IMR-90 (cell line): ENCODE measurements at regions not wholly inside any gene's neighbourhood (a gene's known extent, or its start where the extent isn't known, plus 50 kb on each side); places are given as distances from the start of the nearest gene placed in this dataset.

Experiments
- ATAC-seq: fragments of 200-7000 bp; cut with Tn5 transposase; 2 replicates; pipeline ENCODE4 v1.9.1; 2020; ENCODE audit warnings: low read depth, mild to moderate bottlenecking, moderate library complexity
- BruUV-seq: library from RNA; stranded (reverse); fragments of 400-500 nt; replicated peaks from 2 replicates; lab custom pipeline; 2021; lab: Mats Ljungman, UMichigan
- CTCF ChIA-PET: fragments of 300-600 bp; formaldehyde crosslinking; extraction: SDS; loops from one replicate; lab custom pipeline; 2021; ENCODE audit warnings: antibody characterized with exemption; lab: Yijun Ruan, JAX
- POLR2A ChIA-PET: fragments of 300-600 bp; sonication (Branson Sonifier 250); formaldehyde crosslinking; loops from one replicate; lab custom pipeline; 2022; ENCODE audit warnings: antibody characterized with exemption; ENCODE audit not compliant: unreplicated experiment; lab: Charles Lee
- DNase-seq: peaks from one replicate; pipeline ENCODE4 v3.0.0; 2013
- H2AFZ ChIP-seq: replicated peaks from 2 replicates; pipeline ENCODE3; 2013; ENCODE audit warnings: low read length, mild to moderate bottlenecking; ENCODE audit not compliant: poor library complexity
- H2AK5ac ChIP-seq: 2 replicates; pipeline ENCODE4 v1.6.1; 2013; ENCODE audit warnings: low read depth, low read length, inconsistent platforms
- H2AK9ac ChIP-seq: replicated peaks from 2 replicates; pipeline ENCODE3; 2013; ENCODE audit warnings: mild to moderate bottlenecking, low read depth, low read length, moderate library complexity; ENCODE audit not compliant: poor library complexity
- H2BK120ac ChIP-seq: 2 replicates; pipeline ENCODE4 v1.6.1; 2013; ENCODE audit warnings: low read depth, low read length, inconsistent platforms
- H2BK15ac ChIP-seq: 3 replicates; pipeline ENCODE4 v1.6.1; 2013; ENCODE audit warnings: low read depth, low read length, inconsistent platforms
- H2BK20ac ChIP-seq: 2 replicates; pipeline ENCODE4 v1.6.1; 2013; ENCODE audit warnings: low read depth, mild to moderate bottlenecking, inconsistent platforms, low read length, moderate library complexity
- H2BK5ac ChIP-seq: 2 replicates; pipeline ENCODE4 v1.6.1; 2013; ENCODE audit warnings: mild to moderate bottlenecking, low read depth, low read length, inconsistent platforms; ENCODE audit not compliant: poor library complexity, severe bottlenecking
- H3K14ac ChIP-seq: replicated peaks from 2 replicates; pipeline ENCODE4 v1.6.1; 2013; ENCODE audit warnings: low read depth, low read length, inconsistent platforms
- H3K18ac ChIP-seq: 2 replicates; pipeline ENCODE4 v1.6.1; 2013; ENCODE audit warnings: low read depth, low read length, control low read depth
- H3K23ac ChIP-seq: 2 replicates; pipeline ENCODE4 v1.6.1; 2013; ENCODE audit warnings: low read depth, low read length, inconsistent platforms
- H3K27ac ChIP-seq: 2 replicates; pipeline ENCODE4 v1.5.1; 2013; ENCODE audit warnings: mild to moderate bottlenecking, control low read depth, low read length; ENCODE audit not compliant: insufficient read depth
- H3K27me3 ChIP-seq: 2 replicates; pipeline ENCODE4 v1.6.1; 2013; ENCODE audit warnings: low read length; ENCODE audit not compliant: control insufficient read depth, insufficient read depth
- H3K36me3 ChIP-seq: 2 replicates; pipeline ENCODE4 v1.6.1; 2013; ENCODE audit warnings: low read length, mixed read lengths; ENCODE audit not compliant: control insufficient read depth, insufficient read depth
- H3K4ac ChIP-seq: 2 replicates; pipeline ENCODE4 v1.6.1; 2013; ENCODE audit warnings: low read depth, low read length, inconsistent platforms
- H3K4me1 ChIP-seq: 2 replicates; pipeline ENCODE4 v1.6.1; 2013; ENCODE audit warnings: low read length, mixed read lengths; ENCODE audit not compliant: control insufficient read depth, insufficient read depth
- H3K4me2 ChIP-seq: 2 replicates; pipeline ENCODE4 v1.6.1; 2013; ENCODE audit warnings: low read depth, mild to moderate bottlenecking, control low read depth, low read length, moderate library complexity
- H3K4me3 ChIP-seq: 2 replicates; pipeline ENCODE4 v1.5.1; 2013; ENCODE audit warnings: low read depth, mild to moderate bottlenecking, control low read depth, low read length, moderate library complexity; ENCODE audit not compliant: insufficient read depth
- H3K56ac ChIP-seq: 2 replicates; pipeline ENCODE4 v1.6.1; 2013; ENCODE audit warnings: low read length, inconsistent platforms; ENCODE audit not compliant: insufficient read depth; ENCODE audit errors: extremely low read depth
- H3K79me1 ChIP-seq, 2 experiments: 2 replicates each; pipeline ENCODE4 v1.6.1; 2013; ENCODE audit warnings: low read length in 2 of 2, inconsistent platforms in 1 of 2, low read depth in 1 of 2
- H3K9ac ChIP-seq: 2 replicates; pipeline ENCODE4 v1.6.1; 2013; ENCODE audit warnings: low read depth, low read length, control low read depth
- H3K9me1 ChIP-seq: 2 replicates; pipeline ENCODE4 v1.6.1; 2013; ENCODE audit warnings: low read length, inconsistent platforms; ENCODE audit not compliant: insufficient read depth
- H3K9me3 ChIP-seq: 2 replicates; pipeline ENCODE4 v1.6.1; 2013; ENCODE audit warnings: low read length; ENCODE audit not compliant: control insufficient read depth, insufficient read depth
- H4K20me1 ChIP-seq: 2 replicates; pipeline ENCODE4 v1.6.1; 2013; ENCODE audit warnings: low read length, inconsistent platforms; ENCODE audit not compliant: insufficient read depth
- H4K5ac ChIP-seq: 2 replicates; pipeline ENCODE4 v1.6.1; 2013; ENCODE audit warnings: mild to moderate bottlenecking, low read depth, low read length, control low read depth
- H4K8ac ChIP-seq, 2 experiments: 2 replicates each; pipeline ENCODE4 v1.6.1; 2013; ENCODE audit warnings: low read depth in 2 of 2, low read length in 2 of 2, control low read depth in 1 of 2, inconsistent platforms in 1 of 2
- H4K91ac ChIP-seq: 2 replicates; pipeline ENCODE4 v1.6.1; 2013; ENCODE audit warnings: low read depth, low read length, inconsistent platforms; ENCODE audit not compliant: insufficient read depth
- BHLHE40 ChIP-seq: fragments of 150-350 bp; IDR thresholded peaks from 2 replicates; pipeline ENCODE4 v1.6.1; 2016; ENCODE audit warnings: mild to moderate bottlenecking, low read depth, low read length
- MAFK ChIP-seq: IDR thresholded peaks from 2 replicates; pipeline ENCODE4 v1.6.1; 2012; ENCODE audit warnings: low read depth, low read length, improper control_type of control experiment
- NFE2L2 ChIP-seq: fragments of 150-350 bp; IDR thresholded peaks from 2 replicates; pipeline ENCODE4 v1.6.1; 2016; ENCODE audit warnings: low read depth, mild to moderate bottlenecking, low read length
- WGBS, 2 experiments: methylation state at CpG; one replicate each; pipeline versions ENCODE4 v1.1.5 to v1.1.7; 2013; ENCODE audit warnings: missing lambda C conversion rate in 2 of 2; ENCODE audit not compliant: insufficient read length in 1 of 2; ENCODE audit errors: extremely low coverage in 2 of 2; 5-methylcytosine and 5-hydroxymethylcytosine counted together
- dilution Hi-C: fragments of 300-500 bp; cut with HindIII; formaldehyde crosslinking; loops from one replicate; pipeline ENCODE4 v1.14.3; 2018; ENCODE audit warnings: low sequenced_read_pairs; ENCODE audit not compliant: unreplicated experiment
- in situ Hi-C: fragments of 300-500 bp; cut with MboI; formaldehyde crosslinking; loops from 3 replicates; pipeline ENCODE4 v1.14.3; 2019; ENCODE audit warnings: low sequenced_read_pairs, inconsistent platforms, mixed read lengths
- intact Hi-C: fragments of 100-400 bp; cut with micrococcal nuclease; formaldehyde crosslinking; loops from 2 replicates; pipeline ENCODE4 v1.10.0; 2022

DNA sequence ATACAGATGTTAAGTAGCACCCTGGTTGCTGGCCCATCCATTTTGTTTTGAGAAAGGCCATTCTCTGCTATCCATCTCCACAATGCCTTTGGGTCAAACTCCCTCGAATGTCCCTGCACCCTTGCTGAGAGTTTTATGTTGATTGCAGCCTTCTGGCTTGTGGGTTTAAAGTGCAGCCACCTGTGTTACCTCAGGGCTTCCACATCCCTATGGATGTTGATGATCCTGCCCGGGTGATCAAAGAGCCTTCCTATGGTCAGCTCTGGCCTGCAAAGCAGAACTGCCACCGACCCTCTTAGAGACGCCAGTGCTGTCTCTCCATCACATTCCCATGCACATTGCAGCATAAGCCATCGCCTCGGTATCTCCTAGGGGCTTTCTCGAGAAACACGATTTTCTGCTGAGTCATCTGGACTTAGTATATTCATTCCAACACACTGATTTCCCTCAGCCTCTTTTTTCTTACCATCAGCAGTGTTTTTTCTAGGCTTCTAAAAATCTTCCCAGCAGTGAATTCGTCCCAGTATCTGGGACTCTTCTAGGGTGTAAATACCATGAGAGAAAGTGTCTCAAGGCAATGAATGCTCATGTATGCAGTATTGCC, 585.7 kb upstream of the TMEM132C start:
- Histone ChIP-seq H3K9me1 (no peaks in the 10 kb centered on the region), H3K23ac (no peak overlapping the region), H3K36me3 (no peaks in the 10 kb centered on the region), H3K56ac (no peak overlapping the region), H3K14ac (no peak overlapping the region), H3K4me3 (no peak overlapping the region), H3K79me1 (no peaks in the 10 kb centered on the region), H3K4ac (no peak overlapping the region), H4K5ac (no peak overlapping the region), H2AFZ (no peak overlapping the region), H4K91ac (no peak overlapping the region), H2BK5ac (no peak overlapping the region), H3K9ac (no peak overlapping the region), H3K4me2 (no peak overlapping the region), H3K27me3 (no peaks in the 10 kb centered on the region), H2AK5ac (no peak overlapping the region), H3K18ac (no peak overlapping the region), H3K4me1 (no peaks in the 10 kb centered on the region), H3K27ac (no peak overlapping the region), H2BK20ac (no peak overlapping the region), H4K8ac (no peak overlapping the region), H3K9me3 (peaks cover 2% of the 10 kb centered on the region; the same call in 1 of the 2 replicates), H4K20me1 (no peaks in the 10 kb centered on the region), H2AK9ac (no peak overlapping the region), H2BK15ac (no peak overlapping the region), H2BK120ac (no peak overlapping the region)
- POLR2A ChIA-PET = no interaction called here
- TF ChIP-seq MAFK (peak; percentile 84), NFE2L2 (peak; percentile 92), BHLHE40 (no peak)
- dilution Hi-C loops = no loop called here
- BruUV-seq = no TSS peak
- CTCF ChIA-PET = no interaction called here
- no peak for ATAC-seq
- intact Hi-C loops = loop anchor here (10.0 kb wide), 1 partner anchor 596 kb away; no protein-coding TSS in a partner anchor
- in situ Hi-C loops = loop anchor here (10.0 kb wide), 1 partner anchor 196 kb away; no protein-coding TSS in a partner anchor
- no peak for DNase-seq
- WGBS, 2 experiments = 58% methylated on average over 5 of the region's 9 CpGs; no CpG with 5 or more reads in 1 of the 2 experiments
